ENCODE measurements at regions not wholly inside any gene's neighbourhood (a gene's known extent, or its start where the extent isn't known, plus 50 kb on each side); places are given as distances from the start of the nearest gene placed in this dataset.

DNA sequence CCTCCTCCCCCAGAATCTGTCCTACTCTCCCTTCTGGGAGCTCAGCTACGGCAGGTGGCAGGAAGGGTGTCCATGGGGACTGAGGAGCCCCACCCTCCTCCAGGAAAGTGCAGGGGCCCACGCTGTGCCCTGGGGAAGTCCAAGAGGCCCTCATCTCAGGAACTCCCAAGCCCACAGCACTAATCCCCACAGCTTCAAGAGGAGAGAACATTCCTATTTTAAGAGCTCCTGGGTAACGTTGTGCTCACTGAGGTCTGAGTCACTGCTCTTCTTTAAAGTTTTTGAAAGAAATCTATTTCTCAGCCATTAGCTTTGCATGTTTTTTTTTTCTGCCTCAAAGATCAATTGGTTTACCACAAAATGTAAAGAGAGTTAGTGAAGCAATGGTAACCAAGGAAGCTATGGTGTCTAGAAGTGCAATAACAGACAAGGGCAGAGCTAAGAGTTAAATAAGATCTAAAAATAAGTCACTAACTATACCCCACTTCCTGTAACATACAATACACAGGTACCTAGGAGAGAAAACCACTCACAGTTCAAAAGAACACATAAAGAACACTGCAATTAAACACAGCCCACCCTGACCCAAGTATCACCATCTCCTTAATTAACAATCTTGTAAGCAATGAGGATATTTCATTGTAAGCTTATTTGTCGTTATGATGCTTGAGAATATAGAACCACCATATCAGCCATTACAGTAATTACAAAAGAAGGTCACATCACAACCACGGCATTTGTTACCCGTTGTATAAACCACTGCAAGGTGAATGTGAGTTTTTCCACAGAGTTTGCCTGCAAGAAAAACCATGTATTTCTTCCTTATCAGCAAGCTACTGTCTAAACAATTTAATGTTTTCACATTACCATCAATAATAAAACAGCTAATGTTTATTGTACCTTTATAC, 382.3 kb upstream of the SLC30A5 start:
- Mint-ChIP-seq H3K27ac (peak overlapping the region; percentile 25), H3K36me3 (ENCODE audit: insufficient read depth in 2 of 2) (no peaks in the 10 kb centered on the region), H3K4me1 (ENCODE audit: low read depth) (peaks cover 23% of the 10 kb centered on the region), H3K9me3 (no peaks in the 10 kb centered on the region), H3K27me3 (ENCODE audit: low read depth) (no peaks in the 10 kb centered on the region), H3K4me3 (peak overlapping the region; percentile 30 to 62)
- ATAC-seq (replicated peaks in 1 of 2) (peak; percentile 91 to 95), DNase-seq (peak in 1 of 2 donors; percentile 3)

DNA sequence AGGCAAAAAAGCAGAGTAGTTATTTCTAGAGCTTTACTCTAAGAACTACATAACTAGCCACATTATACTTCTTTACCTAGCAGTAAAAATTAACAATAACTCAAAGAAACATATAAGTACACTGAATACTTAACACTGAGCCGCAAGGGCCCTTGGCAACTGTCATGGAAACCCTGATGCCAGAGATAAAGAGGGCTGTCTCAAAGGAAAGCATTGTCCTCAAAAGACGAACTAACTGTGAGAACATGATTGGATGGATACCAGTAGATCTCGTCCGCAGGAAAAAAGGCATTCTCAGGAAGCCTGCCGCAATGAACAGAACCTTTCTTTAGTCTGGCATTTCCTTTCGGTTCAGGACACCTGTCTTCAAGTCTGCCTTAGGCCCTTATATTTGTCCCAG, 379.0 kb upstream of the SLC30A5 start:
- no peak for ATAC-seq (replicated peaks in 1 of 2)
- no peak for DNase-seq
- Mint-ChIP-seq H3K4me3 (no peak overlapping the region), H3K36me3 (ENCODE audit: insufficient read depth in 2 of 2) (no peaks in the 10 kb centered on the region), H3K27ac (no peak overlapping the region), H3K27me3 (ENCODE audit: low read depth) (no peaks in the 10 kb centered on the region), H3K4me1 (ENCODE audit: low read depth) (peaks cover 23% of the 10 kb centered on the region), H3K9me3 (peaks cover 0 to 2% of the 10 kb centered on the region in 2 donors)

DNA sequence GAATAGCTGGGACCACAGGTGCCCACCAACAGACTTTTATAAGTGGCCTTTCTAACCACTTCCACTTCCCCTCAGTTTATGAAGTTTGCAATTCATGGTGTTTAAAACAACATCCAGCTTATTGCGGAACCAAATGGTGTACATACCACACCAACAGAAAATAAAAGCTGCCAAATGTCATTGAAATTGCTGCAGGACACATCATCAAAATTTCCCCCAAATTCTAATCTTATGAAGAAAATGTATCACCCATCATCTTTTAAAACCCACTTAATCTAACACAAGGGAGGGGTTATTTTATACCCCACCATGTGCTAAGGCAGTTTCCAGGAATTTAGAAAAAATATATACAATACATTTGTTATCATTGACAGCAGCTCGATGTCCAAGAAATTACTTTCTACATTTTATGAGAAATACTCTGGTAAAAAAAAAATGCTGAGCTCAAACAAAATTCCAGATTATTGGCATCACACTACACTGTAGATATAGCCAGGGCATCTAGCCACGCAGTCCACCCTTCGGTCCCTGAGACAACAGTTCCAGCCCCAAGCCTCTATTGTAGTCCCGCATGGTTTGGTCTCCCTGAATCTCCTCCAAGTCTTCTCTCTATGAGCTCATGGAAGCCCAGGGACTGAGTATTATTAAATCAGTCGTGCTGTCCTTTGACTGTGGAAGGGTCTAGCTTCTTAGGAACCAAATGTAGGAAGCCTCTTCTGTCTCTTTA, 372.8 kb upstream of the SLC30A5 start:
- Mint-ChIP-seq H3K27me3 (ENCODE audit: low read depth) (no peaks in the 10 kb centered on the region), H3K9me3 (peaks cover 3 to 5% of the 10 kb centered on the region in 2 donors)
- ATAC-seq (replicated peaks in 1 of 2): no peak

DNA sequence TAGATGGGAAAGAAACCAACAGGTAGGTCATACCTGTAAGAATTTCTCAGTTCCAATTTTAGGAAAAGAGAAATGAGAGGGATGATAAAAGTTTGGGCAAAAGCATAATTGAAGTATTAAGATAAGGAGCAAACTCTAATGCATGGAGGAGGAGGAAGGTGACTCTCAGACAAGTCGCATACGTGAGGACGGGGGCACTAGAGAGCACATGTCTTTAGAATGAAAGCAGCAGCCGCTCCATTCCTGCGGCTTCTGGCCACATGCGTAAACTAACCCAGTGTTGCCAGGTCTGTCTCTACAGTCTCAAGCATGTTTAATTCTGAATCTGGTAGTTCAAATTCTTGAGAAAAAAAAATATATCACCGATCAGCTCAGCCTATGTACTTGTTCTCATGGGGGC, 371.5 kb upstream of the SLC30A5 start:
- ATAC-seq (replicated peaks in 1 of 2): no peak
- Mint-ChIP-seq H3K4me3 (no peak overlapping the region), H3K27me3 (ENCODE audit: low read depth) (no peaks in the 10 kb centered on the region), H3K27ac (no peak overlapping the region), H3K4me1 (ENCODE audit: low read depth) (peaks cover 7% of the 10 kb centered on the region), H3K9me3 (peaks cover 3 to 5% of the 10 kb centered on the region in 2 donors), H3K36me3 (ENCODE audit: insufficient read depth in 2 of 2) (peaks cover 0 to 2% of the 10 kb centered on the region in 2 donors)
- DNase-seq: no peak

More for the DNA sequence above, 372.8 kb upstream of the SLC30A5 start:
- Mint-ChIP-seq H3K4me3 (no peak overlapping the region), H3K4me1 (ENCODE audit: low read depth) (peaks cover under 1% of the 10 kb centered on the region), H3K36me3 (ENCODE audit: insufficient read depth in 2 of 2) (peaks cover 0 to 2% of the 10 kb centered on the region in 2 donors), H3K27ac (no peak overlapping the region)
- no peak for DNase-seq

DNA sequence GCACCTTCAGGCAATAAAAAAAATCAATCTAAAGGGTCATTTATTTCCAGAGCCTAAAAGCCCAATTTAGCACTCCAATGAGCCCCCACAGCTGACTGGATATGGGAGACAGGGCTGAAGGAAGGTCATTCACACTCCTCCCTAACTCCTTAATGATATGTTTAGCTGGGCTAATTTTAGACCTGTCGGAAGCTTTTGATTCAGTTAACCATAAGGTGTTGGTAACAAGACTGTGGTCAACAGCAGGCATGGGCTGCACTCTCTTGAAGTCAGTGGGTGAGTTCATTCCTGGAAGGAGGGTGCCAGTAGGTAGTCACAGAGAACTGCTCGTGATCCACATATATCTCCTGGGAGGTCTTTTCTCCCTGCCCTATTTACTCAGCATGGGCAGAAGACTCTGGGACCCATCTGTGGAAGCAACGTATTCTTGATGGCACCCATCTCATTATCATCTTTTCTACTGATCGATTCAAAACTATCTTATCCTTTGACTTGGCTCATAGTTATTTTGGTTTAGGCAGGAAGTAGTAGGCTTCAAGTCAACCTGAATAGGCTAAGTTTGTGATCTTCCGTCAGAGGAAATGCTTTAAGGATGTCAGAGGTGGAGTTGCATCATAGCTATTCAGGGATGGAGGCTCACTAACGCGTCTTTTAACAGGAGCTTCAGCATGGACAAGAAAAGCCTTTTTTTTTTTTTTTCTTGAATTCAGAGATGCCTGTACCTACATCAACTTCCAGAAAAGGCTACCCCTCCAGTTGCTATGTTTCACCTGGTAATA, 367.7 kb upstream of the SLC30A5 start:
- H3K4me1 Mint-ChIP-seq (ENCODE audit: low read depth): peaks cover 7% of the 10 kb centered on the region
- no peak for DNase-seq

DNA sequence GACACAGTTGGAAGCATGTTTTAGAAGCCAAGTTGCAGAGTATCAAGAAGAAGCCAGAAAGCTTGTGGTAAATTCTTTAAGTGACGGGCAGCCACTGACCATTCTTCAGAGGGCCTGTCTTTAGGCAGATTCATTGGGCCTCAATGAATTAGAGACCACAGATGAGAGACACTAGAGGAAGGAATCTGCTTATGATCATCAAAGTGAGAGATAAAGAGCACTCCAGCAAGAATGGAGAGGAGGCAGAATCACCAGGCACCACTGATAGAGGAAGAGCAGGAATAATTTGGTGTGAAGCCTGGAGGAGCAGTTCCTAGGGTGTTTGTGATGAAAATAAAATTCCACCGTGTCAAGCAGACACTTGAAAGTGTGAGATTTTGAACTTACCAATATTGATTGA, 365.9 kb upstream of the SLC30A5 start:
- ATAC-seq (replicated peaks in 1 of 2) (no peak), DNase-seq (no peak)
- Mint-ChIP-seq H3K4me1 (ENCODE audit: low read depth) (peaks cover 7% of the 10 kb centered on the region), H3K9me3 (peaks cover 3% of the 10 kb centered on the region in 2 donors), H3K36me3 (ENCODE audit: insufficient read depth in 2 of 2) (no peaks in the 10 kb centered on the region), H3K27me3 (ENCODE audit: low read depth) (no peaks in the 10 kb centered on the region), H3K27ac (no peak overlapping the region), H3K4me3 (no peak overlapping the region)

More for the DNA sequence above, 367.7 kb upstream of the SLC30A5 start:
- H3K9me3 Mint-ChIP-seq: peaks cover 3% of the 10 kb centered on the region in 2 donors
- H3K27ac Mint-ChIP-seq: no peak overlapping the region
- H3K36me3 Mint-ChIP-seq (ENCODE audit: insufficient read depth in 2 of 2): peaks cover 0 to 2% of the 10 kb centered on the region in 2 donors
- no peaks in the 10 kb centered on the region for H3K27me3 Mint-ChIP-seq (ENCODE audit: low read depth)
- ATAC-seq (replicated peaks in 1 of 2): peak in 1 of 2 donors; percentile 30
- H3K4me3 Mint-ChIP-seq: no peak overlapping the region

DNA sequence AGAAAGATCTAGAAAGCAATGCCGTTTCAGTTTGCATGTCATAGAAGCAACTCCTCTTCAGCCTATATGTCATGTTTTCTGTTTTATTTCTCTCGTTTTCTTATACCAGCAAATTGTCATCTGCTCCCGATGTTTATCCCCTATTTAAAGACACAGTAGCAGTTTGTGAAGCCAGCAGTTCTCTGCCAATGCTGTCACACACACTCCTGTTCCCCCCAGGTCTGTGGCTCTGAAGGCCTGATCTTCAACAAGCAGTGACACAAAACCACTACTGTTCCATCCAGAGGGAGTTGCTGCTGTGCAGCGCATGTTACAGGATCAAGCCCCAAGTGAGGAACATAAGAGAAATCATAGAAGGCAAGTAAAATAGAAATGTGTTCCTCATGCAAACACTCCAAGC, 364.1 kb upstream of the SLC30A5 start:
- Mint-ChIP-seq H3K27ac (no peak overlapping the region), H3K4me3 (no peak overlapping the region), H3K27me3 (ENCODE audit: low read depth) (no peaks in the 10 kb centered on the region), H3K36me3 (ENCODE audit: insufficient read depth in 2 of 2) (no peaks in the 10 kb centered on the region), H3K9me3 (no peaks in the 10 kb centered on the region), H3K4me1 (ENCODE audit: low read depth) (peaks cover 7% of the 10 kb centered on the region)
- ATAC-seq (replicated peaks in 1 of 2) (no peak), DNase-seq (no peak)

DNA sequence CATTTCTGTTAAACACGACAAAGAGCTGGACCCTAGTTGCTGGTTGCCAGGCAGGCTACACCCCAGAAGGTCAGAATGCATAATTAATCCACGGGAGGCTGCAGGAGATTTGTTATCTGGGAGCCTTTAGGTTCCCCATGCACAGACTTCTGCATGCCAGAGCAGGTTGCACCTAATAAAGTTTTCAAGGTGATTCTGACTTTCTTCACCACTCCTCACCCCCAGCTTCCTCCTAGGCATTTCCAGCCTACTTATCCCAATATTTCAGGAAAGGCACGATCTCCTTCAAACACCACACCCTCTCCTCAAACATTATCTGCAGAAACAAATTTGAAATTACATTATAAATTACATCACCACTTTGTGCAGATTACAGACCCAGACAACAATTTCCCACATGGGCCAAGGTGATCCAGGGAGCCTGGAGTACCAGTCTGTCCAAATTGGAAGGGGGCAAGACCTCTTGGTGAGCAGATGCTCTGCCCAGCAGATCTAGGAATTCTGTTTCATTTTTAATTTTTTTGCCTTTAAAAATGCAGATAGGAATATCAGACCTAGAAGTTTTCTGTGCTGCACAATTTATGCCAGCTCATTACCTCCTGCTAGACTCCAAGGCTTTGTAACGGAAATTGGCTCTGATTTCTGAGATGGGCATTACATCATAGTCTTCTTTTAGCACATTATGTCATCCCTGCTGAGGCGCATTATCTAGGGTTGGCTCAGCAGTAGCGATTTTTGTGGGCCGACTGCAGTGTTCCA, 363.4 kb upstream of the SLC30A5 start:
- no peak for ATAC-seq (replicated peaks in 1 of 2)
- no peak overlapping the region for H3K27ac Mint-ChIP-seq
- no peaks in the 10 kb centered on the region for H3K9me3 Mint-ChIP-seq

DNA sequence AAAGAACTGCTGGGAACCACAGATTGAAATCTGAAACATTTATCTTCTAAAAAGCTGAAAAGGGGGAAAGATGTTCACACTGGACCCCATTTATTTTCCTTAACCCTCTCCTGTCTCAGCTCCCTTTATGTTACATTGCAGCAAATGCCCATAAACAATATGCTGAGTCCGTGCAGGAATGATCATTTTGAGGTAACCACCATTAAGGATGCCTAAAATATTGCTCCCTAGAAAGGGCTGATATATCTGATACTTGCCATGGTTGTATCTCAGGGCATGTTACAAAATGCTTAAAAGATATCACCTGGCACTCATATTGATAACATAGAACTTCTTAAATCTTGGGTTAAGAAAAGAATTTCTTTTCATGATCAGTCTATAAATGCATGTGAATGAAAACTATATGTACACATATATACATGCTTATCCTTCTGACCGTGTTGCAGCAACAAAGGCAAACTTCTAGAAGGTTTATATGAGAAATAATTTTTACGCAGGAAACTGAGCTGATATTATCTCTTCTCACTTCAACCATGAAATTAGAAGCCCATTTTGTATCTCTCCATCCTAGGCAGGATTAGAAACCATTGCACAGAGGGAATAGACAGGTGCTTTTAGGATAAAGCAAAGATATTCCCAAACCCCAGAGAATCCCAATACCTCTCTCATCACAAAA, 362.7 kb upstream of the SLC30A5 start:
- no peaks in the 10 kb centered on the region for H3K9me3 Mint-ChIP-seq
- H3K27ac Mint-ChIP-seq: no peak overlapping the region
- no peak overlapping the region for H3K4me3 Mint-ChIP-seq
- ATAC-seq (replicated peaks in 1 of 2) (no peak), DNase-seq (no peak)
- no peaks in the 10 kb centered on the region for H3K27me3 Mint-ChIP-seq (ENCODE audit: low read depth)
- no peaks in the 10 kb centered on the region for H3K36me3 Mint-ChIP-seq (ENCODE audit: insufficient read depth in 2 of 2)
- peaks cover 8% of the 10 kb centered on the region for H3K4me1 Mint-ChIP-seq (ENCODE audit: low read depth)

More for the DNA sequence above, 363.4 kb upstream of the SLC30A5 start:
- Mint-ChIP-seq H3K36me3 (ENCODE audit: insufficient read depth in 2 of 2) (no peaks in the 10 kb centered on the region), H3K27me3 (ENCODE audit: low read depth) (no peaks in the 10 kb centered on the region), H3K4me1 (ENCODE audit: low read depth) (peaks cover 7% of the 10 kb centered on the region), H3K4me3 (no peak overlapping the region)
- DNase-seq: no peak

DNA sequence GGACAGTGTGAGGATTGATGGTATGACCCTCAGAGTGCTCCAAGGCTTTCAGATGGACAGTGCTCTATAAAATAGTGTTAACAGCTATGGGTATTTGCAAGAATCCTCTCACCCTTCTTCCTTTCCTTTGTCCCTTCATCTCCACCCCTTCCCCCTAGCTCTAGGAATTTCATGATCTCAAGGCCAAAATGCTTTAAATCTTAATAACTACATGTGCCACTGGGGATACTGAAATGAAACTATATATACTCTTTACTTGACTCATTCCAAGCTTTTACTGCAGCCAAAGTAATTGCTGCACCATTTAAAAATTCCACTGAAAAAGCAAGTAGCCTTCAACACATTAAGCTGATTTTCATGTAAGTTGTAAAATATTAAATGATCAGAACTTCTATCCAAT, 361.6 kb upstream of the SLC30A5 start:
- Mint-ChIP-seq H3K27ac (no peak overlapping the region), H3K4me3 (no peak overlapping the region), H3K36me3 (ENCODE audit: insufficient read depth in 2 of 2) (no peaks in the 10 kb centered on the region), H3K27me3 (ENCODE audit: low read depth) (no peaks in the 10 kb centered on the region), H3K9me3 (no peaks in the 10 kb centered on the region), H3K4me1 (ENCODE audit: low read depth) (peaks cover 4% of the 10 kb centered on the region)
- ATAC-seq (replicated peaks in 1 of 2) (no peak), DNase-seq (no peak)

DNA sequence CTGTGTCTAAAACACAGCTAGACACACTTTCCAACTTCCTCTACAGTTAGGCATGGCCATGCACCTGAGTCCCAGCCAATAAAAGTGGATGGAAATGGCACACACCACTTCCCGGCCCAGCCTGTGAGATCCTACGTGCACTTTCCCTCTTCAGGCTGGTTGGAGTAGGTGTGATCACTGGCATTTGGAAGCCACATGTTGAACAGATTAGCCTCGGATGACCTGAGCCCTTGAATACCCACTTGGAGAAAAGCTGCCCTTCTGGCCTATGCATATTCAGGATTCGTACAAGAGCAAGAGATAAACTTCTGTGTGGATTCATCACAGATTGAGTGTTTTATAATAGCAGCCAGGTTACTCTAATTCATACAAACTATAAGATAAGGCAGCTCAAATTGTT, 359.0 kb upstream of the SLC30A5 start:
- Mint-ChIP-seq H3K4me3 (no peak overlapping the region), H3K27me3 (ENCODE audit: low read depth) (no peaks in the 10 kb centered on the region), H3K9me3 (no peaks in the 10 kb centered on the region), H3K36me3 (ENCODE audit: insufficient read depth in 2 of 2) (no peaks in the 10 kb centered on the region), H3K4me1 (ENCODE audit: low read depth) (peaks cover 4% of the 10 kb centered on the region), H3K27ac (no peak overlapping the region)
- no peak for ATAC-seq (replicated peaks in 1 of 2)
- no peak for DNase-seq

DNA sequence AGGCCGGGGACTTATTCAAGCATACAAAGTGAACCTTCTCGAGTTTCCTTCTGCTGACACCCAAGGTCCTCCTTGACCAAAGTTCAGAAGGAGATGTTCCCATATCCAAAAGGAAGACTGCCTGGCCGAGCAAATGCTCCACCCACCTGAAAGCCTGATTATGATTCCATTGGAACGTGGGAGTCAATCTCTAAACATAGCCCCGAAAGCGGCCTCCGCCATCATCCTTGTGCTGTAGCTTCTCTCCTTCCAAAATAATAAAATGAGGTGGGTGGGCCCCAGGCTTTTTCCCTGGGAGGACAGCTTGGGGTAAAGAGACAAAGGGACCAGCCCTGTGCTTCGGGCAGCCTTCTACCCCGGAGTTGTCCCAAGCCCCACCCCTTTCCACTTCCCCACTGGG, 355.6 kb upstream of the SLC30A5 start:
- no peaks in the 10 kb centered on the region for H3K9me3 Mint-ChIP-seq
- no peaks in the 10 kb centered on the region for H3K36me3 Mint-ChIP-seq (ENCODE audit: insufficient read depth in 2 of 2)
- H3K4me1 Mint-ChIP-seq (ENCODE audit: low read depth): peaks cover 4% of the 10 kb centered on the region
- H3K27me3 Mint-ChIP-seq (ENCODE audit: low read depth): no peaks in the 10 kb centered on the region
- ATAC-seq (replicated peaks in 1 of 2): no peak
- no peak overlapping the region for H3K27ac Mint-ChIP-seq
- no peak for DNase-seq
- H3K4me3 Mint-ChIP-seq: no peak overlapping the region
